ENCODE measurements at regions not wholly inside any gene's neighbourhood (a gene's known extent, or its start where the extent isn't known, plus 50 kb on each side); places are given as distances from the start of the nearest gene placed in this dataset.
"Not testable (repeated sequence)": the region's sequence is repeated elsewhere in the genome, so short reads cannot be mapped to it uniquely, and the experiment has no call there.

- no peaks in the 10 kb centered on the region for H3K27me3 ChIP-seq
- peak overlapping the region; percentile 83 for H3K27ac ChIP-seq
- peak; percentile 78 to 90 for DNase-seq (ENCODE audit: low read depth in 1 of 2, low spot score in 1 of 2)
- no peak for TF ChIP-seq CTCF (IDR thresholded peaks at IDR 0.05; ENCODE audit: low read depth, low read length)
- no peaks in the 10 kb centered on the region for H3K9me3 ChIP-seq (ENCODE audit: low read depth)
- no peaks in the 10 kb centered on the region for H3K36me3 ChIP-seq
- H3K4me3 ChIP-seq = no peak overlapping the region
- peaks cover 33% of the 10 kb centered on the region for H3K4me1 ChIP-seq (ENCODE audit: low read depth)
Observed at GRCh38 chr11:13135385-13136271, 126.5 kb downstream of the RASSF10 start.

DNA sequence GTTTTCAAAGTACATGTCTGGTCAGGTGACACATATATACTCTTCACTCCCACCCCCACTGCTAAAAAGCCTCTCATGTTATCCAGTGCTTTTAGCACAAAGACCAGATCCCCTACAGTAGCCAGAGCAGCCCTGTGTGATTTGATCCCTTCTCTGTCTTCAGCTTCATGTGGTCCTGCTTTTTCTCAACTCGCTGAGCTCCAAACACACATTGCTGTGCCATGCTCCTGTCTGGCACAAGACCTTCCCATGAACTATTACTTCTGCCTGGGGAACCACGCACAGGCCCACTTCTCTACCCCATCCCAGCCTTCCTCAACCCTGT is 127.1 kb downstream of the RASSF10 start:
- H3K4me3 ChIP-seq = no peak overlapping the region
- TF ChIP-seq CTCF (IDR thresholded peaks at IDR 0.05; ENCODE audit: low read depth, low read length) = no peak
- DNase-seq (ENCODE audit: low read depth in 1 of 2, low spot score in 1 of 2) = peak in 1 of 2 donors; percentile 32
- H3K27ac ChIP-seq = peak overlapping the region; percentile 83
- no peaks in the 10 kb centered on the region for H3K9me3 ChIP-seq (ENCODE audit: low read depth)
- H3K4me1 ChIP-seq (ENCODE audit: low read depth) = peaks cover 33% of the 10 kb centered on the region
- H3K27me3 ChIP-seq = no peaks in the 10 kb centered on the region
- H3K36me3 ChIP-seq = no peaks in the 10 kb centered on the region

- H3K4me1 ChIP-seq (ENCODE audit: low read depth) = peaks cover 33% of the 10 kb centered on the region
- no peak for TF ChIP-seq CTCF (IDR thresholded peaks at IDR 0.05; ENCODE audit: low read depth, low read length)
- H3K9me3 ChIP-seq (ENCODE audit: low read depth) = no peaks in the 10 kb centered on the region
- H3K36me3 ChIP-seq = no peaks in the 10 kb centered on the region
- H3K4me3 ChIP-seq = no peak overlapping the region
- DNase-seq (ENCODE audit: low read depth in 1 of 2, low spot score in 1 of 2) = no peak
- no peaks in the 10 kb centered on the region for H3K27me3 ChIP-seq
- H3K27ac ChIP-seq = no peak overlapping the region
Observed at GRCh38 chr11:13137844-13138301, 128.8 kb downstream of the RASSF10 start.

DNA sequence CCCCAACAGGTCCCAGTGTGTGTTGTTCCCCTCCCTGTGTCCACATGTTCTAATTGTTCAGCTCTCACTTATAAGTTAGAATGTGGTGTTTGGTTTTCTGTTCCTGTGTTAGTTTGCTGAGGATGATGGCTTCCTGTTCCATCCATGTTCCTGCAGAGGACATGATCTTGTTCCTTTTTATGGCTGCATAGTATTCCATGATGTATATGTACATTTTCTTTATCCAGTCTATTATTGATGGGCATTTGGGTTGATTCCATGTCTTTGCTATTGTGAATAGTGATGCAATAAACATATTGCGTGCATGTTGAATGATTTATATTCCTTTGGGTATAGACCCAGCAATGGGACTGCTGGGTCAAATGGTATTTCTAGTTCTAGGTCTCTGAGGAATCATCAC is 130.0 kb downstream of the RASSF10 start:
- not testable (repeated sequence) for H3K36me3 ChIP-seq; H3K9me3 ChIP-seq (ENCODE audit: low read depth); DNase-seq (ENCODE audit: low read depth in 1 of 2, low spot score in 1 of 2); H3K27ac ChIP-seq; H3K27me3 ChIP-seq; H3K4me3 ChIP-seq
- peaks cover 27% of the 10 kb centered on the region for H3K4me1 ChIP-seq (ENCODE audit: low read depth)

- Histone ChIP-seq H3K27ac (no peak overlapping the region), H3K36me3 (no peaks in the 10 kb centered on the region), H3K9me3 (ENCODE audit: low read depth) (no peaks in the 10 kb centered on the region), H3K4me3 (no peak overlapping the region), H3K27me3 (no peaks in the 10 kb centered on the region), H3K4me1 (ENCODE audit: low read depth) (peaks cover 17% of the 10 kb centered on the region)
- no peak for TF ChIP-seq CTCF (IDR thresholded peaks at IDR 0.05; ENCODE audit: low read depth, low read length)
- peak; percentile 41 to 49 for DNase-seq (ENCODE audit: low read depth in 1 of 2, low spot score in 1 of 2)
Observed at GRCh38 chr11:13140028-13140870, 131.1 kb downstream of the RASSF10 start.
